Trophoblast cell (in vitro differentiated cells and primary cell): ENCODE measurements at regions not wholly inside any gene's neighbourhood (a gene's known extent, or its start where the extent isn't known, plus 50 kb on each side); places are given as distances from the start of the nearest gene placed in this dataset.

ENCODE experiments used
- DNase-seq, 2 donors: peaks; one replicate each; pipeline ENCODE4 v3.0.0-alpha.2; 2016
- H2AFZ ChIP-seq: 2 replicates; pipeline ENCODE4 v1.6.1; 2013; ENCODE audit warnings: low read length, moderate library complexity, mild to moderate bottlenecking; ENCODE audit not compliant: insufficient read depth, poor library complexity
- H2AK5ac ChIP-seq: 2 replicates; pipeline ENCODE4 v1.6.1; 2013; ENCODE audit warnings: mild to moderate bottlenecking, low read length
- H2BK120ac ChIP-seq: 2 replicates; pipeline ENCODE4 v1.6.1; 2013; ENCODE audit warnings: low read length, mild to moderate bottlenecking, moderate library complexity; ENCODE audit not compliant: insufficient read depth, poor library complexity
- H2BK12ac ChIP-seq: 2 replicates; pipeline ENCODE4 v1.6.1; 2013; ENCODE audit warnings: mild to moderate bottlenecking, low read length, moderate library complexity
- H2BK5ac ChIP-seq: 2 replicates; pipeline ENCODE4 v1.6.1; 2013; ENCODE audit warnings: low read length, low read depth, moderate library complexity, mild to moderate bottlenecking; ENCODE audit not compliant: poor library complexity
- H3K14ac ChIP-seq: 2 replicates; pipeline ENCODE4 v1.6.1; 2013; ENCODE audit warnings: mild to moderate bottlenecking, low read length
- H3K18ac ChIP-seq: 2 replicates; pipeline ENCODE4 v1.6.1; 2013; ENCODE audit warnings: mild to moderate bottlenecking, low read length
- H3K23ac ChIP-seq: 2 replicates; pipeline ENCODE4 v1.6.1; 2013; ENCODE audit warnings: low read length
- H3K27ac ChIP-seq: 2 replicates; pipeline ENCODE4 v1.5.1; 2013; ENCODE audit warnings: low read depth, mild to moderate bottlenecking, inconsistent platforms, low read length, moderate library complexity
- H3K27me3 ChIP-seq: 2 replicates; pipeline ENCODE4 v1.6.1; 2013; ENCODE audit warnings: inconsistent platforms, mild to moderate bottlenecking, low read length, moderate library complexity; ENCODE audit not compliant: insufficient read depth
- H3K36me3 ChIP-seq, 2 experiments: 1 replicate in 1 of 2; 2 replicates in 1 of 2; pipeline ENCODE4 v1.6.1; 2013; ENCODE audit warnings: low read length in 2 of 2, mild to moderate bottlenecking in 2 of 2, moderate library complexity in 1 of 2; ENCODE audit not compliant: insufficient read depth in 2 of 2, control insufficient read depth in 1 of 2
- H3K4ac ChIP-seq: 2 replicates; pipeline ENCODE4 v1.6.1; 2013; ENCODE audit warnings: low read depth, mild to moderate bottlenecking, low read length, moderate library complexity
- H3K4me1 ChIP-seq, 2 experiments: 1 replicate in 1 of 2; 2 replicates in 1 of 2; pipeline ENCODE4 v1.6.1; 2013; ENCODE audit warnings: low read length in 2 of 2, mild to moderate bottlenecking in 2 of 2, moderate library complexity in 1 of 2; ENCODE audit not compliant: insufficient read depth in 2 of 2, control insufficient read depth in 1 of 2
- H3K4me2 ChIP-seq: 2 replicates; pipeline ENCODE4 v1.6.1; 2013; ENCODE audit warnings: inconsistent platforms, mild to moderate bottlenecking, low read length, moderate library complexity
- H3K4me3 ChIP-seq: 2 replicates; pipeline ENCODE4 v1.5.1; 2013; ENCODE audit warnings: mild to moderate bottlenecking, low read depth, low read length, inconsistent platforms
- H3K79me1 ChIP-seq: one replicate; pipeline ENCODE4 v1.6.1; 2013; ENCODE audit warnings: low read length
- H3K79me2 ChIP-seq: 2 replicates; pipeline ENCODE4 v1.6.1; 2013; ENCODE audit warnings: low read length, mild to moderate bottlenecking; ENCODE audit not compliant: control insufficient read depth, insufficient read depth, poor library complexity
- H3K9ac ChIP-seq: 2 replicates; pipeline ENCODE4 v1.6.1; 2013; ENCODE audit warnings: mild to moderate bottlenecking, low read length
- H3K9me3 ChIP-seq: 2 replicates; pipeline ENCODE4 v1.6.1; 2013; ENCODE audit warnings: low read depth, mild to moderate bottlenecking, control low read depth, inconsistent platforms, low read length; ENCODE audit not compliant: insufficient read depth
- H4K12ac ChIP-seq: 2 replicates; pipeline ENCODE4 v1.6.1; 2013; ENCODE audit warnings: low read depth, mild to moderate bottlenecking, low read length, moderate library complexity
- H4K8ac ChIP-seq: 2 replicates; pipeline ENCODE4 v1.6.1; 2013; ENCODE audit warnings: low read depth, mild to moderate bottlenecking, low read length, moderate library complexity
- H4K91ac ChIP-seq: one replicate; pipeline ENCODE4 v1.6.1; 2013; ENCODE audit warnings: low read depth, mild to moderate bottlenecking, low read length, moderate library complexity
- WGBS: extraction: QIAGEN DNeasy Blood & Tissue Kit; methylation state at CpG from one replicate; pipeline ENCODE4 v1.1.7; 2013; ENCODE audit warnings: missing lambda C conversion rate; ENCODE audit not compliant: insufficient read length, insufficient coverage; ENCODE audit errors: extremely low coverage; 5-methylcytosine and 5-hydroxymethylcytosine counted together

DNA sequence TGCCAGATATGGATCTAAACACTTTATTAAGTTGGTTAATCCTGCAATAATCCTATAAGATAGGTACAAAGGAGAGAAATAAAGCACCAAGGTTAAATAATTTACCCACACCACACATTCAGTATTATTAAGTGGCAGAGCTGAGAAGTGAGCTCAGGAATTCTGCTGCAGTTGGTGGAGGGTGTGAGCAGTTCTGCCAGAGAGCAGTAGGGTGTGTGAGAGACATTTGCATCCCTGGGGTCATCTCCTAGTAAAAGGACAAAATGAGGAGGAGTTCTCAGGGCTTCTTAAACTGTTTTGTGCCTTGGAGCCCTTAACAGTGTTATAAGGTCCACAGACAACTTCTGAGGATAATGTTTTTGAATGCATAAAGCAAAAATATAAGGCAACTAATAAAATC lies 484.5 kb downstream of the TAFA4 start:
- H3K4me2 ChIP-seq, result no peak overlapping the region
- no peak overlapping the region for H2BK120ac ChIP-seq

DNA sequence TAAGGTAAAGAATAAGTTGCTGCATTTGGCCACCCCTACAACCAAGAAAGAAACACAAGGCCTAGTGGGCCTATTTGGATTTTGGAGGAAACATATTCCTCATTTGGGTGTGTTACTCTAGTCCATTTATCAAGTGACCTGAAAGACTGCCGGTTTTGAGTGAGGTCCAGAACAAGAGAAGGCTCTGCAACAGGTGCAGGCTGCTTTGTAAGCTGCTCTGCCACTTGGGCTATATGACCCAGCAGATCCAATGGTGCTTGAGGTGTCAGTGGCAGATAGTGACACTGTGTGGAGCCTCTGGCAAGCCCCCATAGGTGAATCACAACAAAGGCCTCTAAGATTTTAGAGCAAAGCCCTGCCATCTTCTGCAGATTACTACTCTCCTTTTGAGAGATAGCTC lies 491.3 kb downstream of the TAFA4 start:
- Histone ChIP-seq H4K8ac (no peak overlapping the region), H3K23ac (no peak overlapping the region), H3K27ac (no peak overlapping the region), H2AFZ (no peak overlapping the region), H2AK5ac (no peak overlapping the region), H3K9ac (no peak overlapping the region), H3K27me3 (no peaks in the 10 kb centered on the region), H3K4me3 (no peak overlapping the region), H4K91ac (no peak overlapping the region), H3K18ac (no peak overlapping the region), H3K9me3 (peaks cover 2% of the 10 kb centered on the region), H2BK12ac (no peak overlapping the region), H3K79me2 (no peaks in the 10 kb centered on the region), H3K4me1 (no peaks in the 10 kb centered on the region), H3K36me3 (peaks cover 0 to 3% of the 10 kb centered on the region in 2 experiments), H3K79me1 (peaks cover 3% of the 10 kb centered on the region), H3K4ac (no peak overlapping the region), H3K4me2 (no peak overlapping the region), H4K12ac (no peak overlapping the region), H3K14ac (no peak overlapping the region), H2BK5ac (no peak overlapping the region), H2BK120ac (no peak overlapping the region)
- no CpG with 5 or more reads among the region's 1 CpG for WGBS
- no peak for DNase-seq

More for the DNA sequence above, 484.5 kb downstream of the TAFA4 start:
- Histone ChIP-seq H4K8ac (no peak overlapping the region), H2BK5ac (no peak overlapping the region), H2AFZ (no peak overlapping the region), H3K4me3 (no peak overlapping the region), H3K4me1 (no peaks in the 10 kb centered on the region), H3K9me3 (no peaks in the 10 kb centered on the region), H3K27me3 (no peaks in the 10 kb centered on the region), H3K79me2 (no peaks in the 10 kb centered on the region), H3K18ac (no peak overlapping the region), H3K4ac (no peak overlapping the region), H3K79me1 (peaks cover 4% of the 10 kb centered on the region), H3K36me3 (no peaks in the 10 kb centered on the region), H3K23ac (no peak overlapping the region), H3K14ac (no peak overlapping the region), H3K27ac (no peak overlapping the region), H3K9ac (no peak overlapping the region), H4K12ac (no peak overlapping the region), H2AK5ac (no peak overlapping the region), H2BK12ac (no peak overlapping the region), H4K91ac (no peak overlapping the region)
- no peak for DNase-seq

DNA sequence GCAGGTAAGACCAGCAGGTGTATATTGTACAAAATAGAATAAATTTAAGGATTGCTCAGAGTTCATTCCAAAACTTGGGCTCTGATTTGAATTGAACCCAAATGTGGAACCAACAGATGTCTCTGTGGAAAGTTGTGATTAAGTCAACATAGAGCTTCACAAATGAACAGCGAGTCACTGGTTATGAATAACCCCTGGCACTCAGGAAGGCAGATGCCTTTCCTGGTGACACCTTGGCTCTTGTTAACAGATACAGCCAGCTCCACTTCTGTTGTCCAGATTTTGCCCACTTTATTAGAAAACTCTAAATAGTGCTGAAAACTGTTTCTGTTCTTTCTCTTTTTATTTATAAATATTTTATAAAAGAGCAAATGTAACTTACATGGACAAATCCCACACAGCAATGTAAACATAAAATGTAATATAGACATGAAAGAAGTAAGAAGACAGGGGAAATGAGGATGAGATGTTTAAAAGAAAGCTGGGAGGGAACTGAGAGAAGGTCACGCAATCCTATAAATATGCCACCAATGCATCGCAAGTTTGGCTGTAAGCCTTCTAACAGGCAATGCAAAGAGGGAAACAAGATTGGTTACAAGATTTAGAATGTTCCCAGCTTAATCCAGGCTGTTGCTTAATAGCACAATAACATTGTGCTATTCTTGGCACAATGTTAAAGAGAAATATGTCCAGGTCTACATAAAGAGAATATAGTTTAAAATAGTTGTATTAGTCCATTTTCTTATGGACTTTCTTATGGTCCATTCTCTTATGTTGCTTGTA lies 495.5 kb downstream of the TAFA4 start:
- H3K27me3 ChIP-seq, result no peaks in the 10 kb centered on the region
- H2BK12ac ChIP-seq, result no peak overlapping the region
- no peak overlapping the region for H3K4ac ChIP-seq
- WGBS, result no CpG with 5 or more reads among the region's 3 CpGs
- peaks cover 0 to 3% of the 10 kb centered on the region in 2 experiments for H3K36me3 ChIP-seq
- H3K9ac ChIP-seq, result no peak overlapping the region
- H3K9me3 ChIP-seq, result peaks cover 2% of the 10 kb centered on the region
- peaks cover 1% of the 10 kb centered on the region for H3K79me1 ChIP-seq
- H4K91ac ChIP-seq, result no peak overlapping the region
- no peak overlapping the region for H3K4me2 ChIP-seq
- H3K4me1 ChIP-seq, result no peaks in the 10 kb centered on the region
- no peak overlapping the region for H3K14ac ChIP-seq
- H3K23ac ChIP-seq, result no peak overlapping the region
- H2BK5ac ChIP-seq, result no peak overlapping the region
- H3K4me3 ChIP-seq, result no peak overlapping the region
- H3K27ac ChIP-seq, result no peak overlapping the region
- no peak overlapping the region for H2BK120ac ChIP-seq
- no peak overlapping the region for H4K12ac ChIP-seq
- H2AK5ac ChIP-seq, result no peak overlapping the region
- no peak overlapping the region for H4K8ac ChIP-seq
- H3K79me2 ChIP-seq, result no peaks in the 10 kb centered on the region
- H2AFZ ChIP-seq, result no peak overlapping the region
- DNase-seq, result no peak
- no peak overlapping the region for H3K18ac ChIP-seq

DNA sequence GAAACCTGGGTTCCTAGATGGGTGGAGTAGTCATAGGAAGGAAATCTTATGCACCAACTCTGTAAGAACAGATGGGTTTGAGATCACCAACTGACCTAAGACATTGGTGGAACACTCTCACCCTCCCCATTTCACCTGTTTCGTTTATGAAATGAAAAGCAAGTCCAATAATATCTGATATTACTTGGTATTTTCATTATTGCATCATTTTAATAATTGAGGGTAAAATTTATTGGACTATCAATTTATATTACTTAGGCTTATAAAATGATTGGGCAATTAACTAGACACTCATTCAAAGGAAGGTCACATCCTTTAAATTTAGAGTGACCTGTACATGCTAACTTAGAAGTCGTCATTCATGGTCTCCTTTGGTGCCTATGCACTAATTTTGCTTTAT lies 503.9 kb downstream of the TAFA4 start:
- H2AFZ ChIP-seq, result no peak overlapping the region
- H2BK12ac ChIP-seq, result peak overlapping the region; percentile 58
- H3K4me2 ChIP-seq, result no peak overlapping the region
- H3K18ac ChIP-seq, result no peak overlapping the region
- peaks cover 2 to 9% of the 10 kb centered on the region in 2 experiments for H3K4me1 ChIP-seq
- no peak overlapping the region for H3K23ac ChIP-seq
- peak overlapping the region; percentile 16 for H2BK120ac ChIP-seq
- H3K14ac ChIP-seq, result no peak overlapping the region
- H3K27ac ChIP-seq, result peak overlapping the region; percentile 33
- no peaks in the 10 kb centered on the region for H3K36me3 ChIP-seq
- no peak overlapping the region for H2AK5ac ChIP-seq
- H3K9ac ChIP-seq, result no peak overlapping the region
- H3K4ac ChIP-seq, result peak overlapping the region; percentile 3
- no peaks in the 10 kb centered on the region for H3K27me3 ChIP-seq
- H3K79me1 ChIP-seq, result peaks cover 12% of the 10 kb centered on the region
- no peak overlapping the region for H4K8ac ChIP-seq
- H3K79me2 ChIP-seq, result no peaks in the 10 kb centered on the region
- H2BK5ac ChIP-seq, result peak overlapping the region; percentile 2
- no peak for DNase-seq
- H4K91ac ChIP-seq, result peak overlapping the region; percentile 8
- H3K4me3 ChIP-seq, result no peak overlapping the region
- no peaks in the 10 kb centered on the region for H3K9me3 ChIP-seq
- H4K12ac ChIP-seq, result no peak overlapping the region
- WGBS, result no CpG with 5 or more reads among the region's 2 CpGs
